ENCODE measurements at regions not wholly inside any gene's neighbourhood (a gene's known extent, or its start where the extent isn't known, plus 50 kb on each side); places are given as distances from the start of the nearest gene placed in this dataset.

- Histone ChIP-seq H3K27me3 (ENCODE audit: low read length) (no peaks in the 10 kb centered on the region), H3K79me2 (ENCODE audit: insufficient read depth, low read length) (no peaks in the 10 kb centered on the region), H3K27ac (ENCODE audit: low read depth, low read length) (no peak overlapping the region), H3F3A (ENCODE audit: insufficient read depth) (no peaks in the 10 kb centered on the region), H3K36me3 (ENCODE audit: low read length) (no peaks in the 10 kb centered on the region), H2AFZ (ENCODE audit: low read depth, low read length, severe bottlenecking) (no peak overlapping the region), H3K9me2 (replicated peaks; ENCODE audit: insufficient read depth, low read length) (no peaks in the 10 kb centered on the region), H3K9me3 (ENCODE audit: insufficient read depth, low read length) (no peaks in the 10 kb centered on the region), H3K9ac (ENCODE audit: low read length) (no peak overlapping the region), H3K4me2 (ENCODE audit: low read depth, low read length, poor library complexity, severe bottlenecking) (no peak overlapping the region), H4K20me1 (ENCODE audit: low read depth, low read length) (no peaks in the 10 kb centered on the region), H3K4me3 (ENCODE audit: insufficient read depth, low read length, poor library complexity, severe bottlenecking) (no peak overlapping the region)
- TF ChIP-seq CTCF (IDR thresholded peaks at IDR 0.05; ENCODE audit: insufficient read depth, low read length, poor library complexity, severe bottlenecking) (no peak), EZH2phosphoT487 (conservative IDR thresholded peaks at IDR 0.05; ENCODE audit: low read length) (no peak)
Measured at GRCh38 chr10:4775808-4776207, 50.2 kb upstream of the AKR1E2 start.

GRCh38 chr10:4772202-4772570 lies 53.8 kb upstream of the AKR1E2 start:
- TF ChIP-seq EZH2phosphoT487 (conservative IDR thresholded peaks at IDR 0.05; ENCODE audit: low read length) (no peak), CTCF (IDR thresholded peaks at IDR 0.05; ENCODE audit: insufficient read depth, low read length, poor library complexity, severe bottlenecking) (no peak)
- no peaks in the 10 kb centered on the region for H3K27me3 ChIP-seq (ENCODE audit: low read length)
- H3K36me3 ChIP-seq (ENCODE audit: low read length): no peaks in the 10 kb centered on the region
- H3K9me3 ChIP-seq (ENCODE audit: insufficient read depth, low read length): no peaks in the 10 kb centered on the region
- no peaks in the 10 kb centered on the region for H4K20me1 ChIP-seq (ENCODE audit: low read depth, low read length)
- no peak overlapping the region for H3K27ac ChIP-seq (ENCODE audit: low read depth, low read length)
- H3K9me2 ChIP-seq (replicated peaks; ENCODE audit: insufficient read depth, low read length): no peaks in the 10 kb centered on the region
- H3K4me2 ChIP-seq (ENCODE audit: low read depth, low read length, poor library complexity, severe bottlenecking): no peak overlapping the region
- H3K79me2 ChIP-seq (ENCODE audit: insufficient read depth, low read length): no peaks in the 10 kb centered on the region
- no peak overlapping the region for H3K9ac ChIP-seq (ENCODE audit: low read length)
- H3K4me3 ChIP-seq (ENCODE audit: insufficient read depth, low read length, poor library complexity, severe bottlenecking): no peak overlapping the region
- H3F3A ChIP-seq (ENCODE audit: insufficient read depth): no peaks in the 10 kb centered on the region
- no peak overlapping the region for H2AFZ ChIP-seq (ENCODE audit: low read depth, low read length, severe bottlenecking)

GRCh38 chr10:4771554-4772201 lies 54.3 kb upstream of the AKR1E2 start:
- Histone ChIP-seq H3K36me3 (ENCODE audit: low read length) (no peaks in the 10 kb centered on the region), H3K9me2 (replicated peaks; ENCODE audit: insufficient read depth, low read length) (no peaks in the 10 kb centered on the region), H3K4me3 (ENCODE audit: insufficient read depth, low read length, poor library complexity, severe bottlenecking) (no peak overlapping the region), H3K79me2 (ENCODE audit: insufficient read depth, low read length) (no peaks in the 10 kb centered on the region), H3K9me3 (ENCODE audit: insufficient read depth, low read length) (no peaks in the 10 kb centered on the region), H4K20me1 (ENCODE audit: low read depth, low read length) (no peaks in the 10 kb centered on the region), H3K27me3 (ENCODE audit: low read length) (no peaks in the 10 kb centered on the region), H3F3A (ENCODE audit: insufficient read depth) (no peaks in the 10 kb centered on the region), H3K27ac (ENCODE audit: low read depth, low read length) (no peak overlapping the region), H3K4me2 (ENCODE audit: low read depth, low read length, poor library complexity, severe bottlenecking) (no peak overlapping the region), H3K9ac (ENCODE audit: low read length) (no peak overlapping the region), H2AFZ (ENCODE audit: low read depth, low read length, severe bottlenecking) (no peak overlapping the region)
- TF ChIP-seq EZH2phosphoT487 (conservative IDR thresholded peaks at IDR 0.05; ENCODE audit: low read length): no peak

GRCh38 chr10:4770801-4771553 lies 55.0 kb upstream of the AKR1E2 start:
- Histone ChIP-seq H3K9me3 (ENCODE audit: insufficient read depth, low read length) (no peaks in the 10 kb centered on the region), H3F3A (ENCODE audit: insufficient read depth) (no peaks in the 10 kb centered on the region), H2AFZ (ENCODE audit: low read depth, low read length, severe bottlenecking) (no peak overlapping the region), H3K9me2 (replicated peaks; ENCODE audit: insufficient read depth, low read length) (no peaks in the 10 kb centered on the region), H3K27ac (ENCODE audit: low read depth, low read length) (no peak overlapping the region), H3K79me2 (ENCODE audit: insufficient read depth, low read length) (no peaks in the 10 kb centered on the region), H3K36me3 (ENCODE audit: low read length) (no peaks in the 10 kb centered on the region), H3K4me2 (ENCODE audit: low read depth, low read length, poor library complexity, severe bottlenecking) (no peak overlapping the region), H4K20me1 (ENCODE audit: low read depth, low read length) (no peaks in the 10 kb centered on the region), H3K27me3 (ENCODE audit: low read length) (no peaks in the 10 kb centered on the region), H3K4me3 (ENCODE audit: insufficient read depth, low read length, poor library complexity, severe bottlenecking) (no peak overlapping the region), H3K9ac (ENCODE audit: low read length) (no peak overlapping the region)
- no peak for TF ChIP-seq EZH2phosphoT487 (conservative IDR thresholded peaks at IDR 0.05; ENCODE audit: low read length)
- no peak for TF ChIP-seq CTCF (IDR thresholded peaks at IDR 0.05; ENCODE audit: insufficient read depth, low read length, poor library complexity, severe bottlenecking)
